ENCODE measurements at regions not wholly inside any gene's neighbourhood (a gene's known extent, or its start where the extent isn't known, plus 50 kb on each side); places are given as distances from the start of the nearest gene placed in this dataset.

DNA sequence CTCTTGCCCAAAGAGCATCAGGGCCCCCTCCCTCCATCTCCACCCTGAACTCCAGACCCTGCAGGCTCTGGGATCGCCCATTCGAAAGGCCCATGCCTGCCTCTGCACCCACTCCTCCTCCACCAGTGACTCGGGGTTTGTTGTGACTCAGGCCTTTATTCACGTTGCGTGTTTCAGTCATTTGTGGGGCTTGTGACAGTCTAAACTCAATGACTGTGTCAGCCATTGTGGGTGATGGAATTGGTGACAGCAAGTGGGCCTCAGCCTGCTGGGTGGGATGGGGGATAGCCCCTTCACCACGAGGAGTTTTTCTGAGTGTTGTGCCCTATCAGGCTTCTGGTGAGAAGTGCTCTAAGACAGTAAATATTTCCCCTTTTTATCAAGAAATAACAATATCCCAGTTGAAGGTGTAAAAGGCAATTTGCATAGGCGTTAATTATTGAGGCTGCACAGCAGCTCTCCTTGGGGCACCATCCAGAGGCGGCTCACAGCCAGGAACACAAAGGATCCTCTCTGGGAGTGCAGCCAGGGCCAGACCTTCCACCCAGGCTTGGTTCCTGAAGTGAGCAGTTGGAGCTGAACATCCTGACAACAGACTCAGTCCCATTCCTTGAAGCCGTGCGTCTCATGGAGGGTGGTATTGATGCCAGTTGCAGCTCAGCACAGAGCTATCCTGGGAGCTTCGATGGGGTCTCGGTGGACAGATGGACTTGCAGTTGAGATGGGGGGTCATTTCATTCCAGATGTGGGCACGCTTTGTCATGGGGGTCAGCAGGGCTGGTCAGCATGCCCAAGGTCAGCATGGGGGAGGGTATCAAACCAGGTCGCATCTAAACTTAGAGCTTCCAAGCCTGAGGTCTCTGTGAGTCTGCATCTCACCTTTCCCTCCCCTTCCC is 135.6 kb upstream of the CACNA1E start:
- H3K9me3 ChIP-seq (ENCODE audit: control insufficient read depth, low read depth, low read length) = peaks cover 6% of the 10 kb centered on the region
- DNase-seq (ENCODE audit: low read depth, low spot score) (no peak), FAIRE-seq (no peak)
- no peaks in the 10 kb centered on the region for H3K36me3 ChIP-seq (ENCODE audit: control insufficient read depth in 2 of 2, extremely low read depth in 1 of 2, insufficient read depth in 2 of 2, low read length in 2 of 2)
- H2AFZ ChIP-seq (ENCODE audit: control insufficient read depth, low read length) = no peak overlapping the region
- H3K27me3 ChIP-seq (ENCODE audit: control insufficient read depth, extremely low read depth, insufficient read depth, low read length) = peaks cover 7% of the 10 kb centered on the region
- H3K9ac ChIP-seq (ENCODE audit: control insufficient read depth, extremely low read depth, insufficient read depth, low read length) = no peak overlapping the region
- H3K79me2 ChIP-seq (ENCODE audit: control insufficient read depth, insufficient read depth, low read length) = no peaks in the 10 kb centered on the region
- no peaks in the 10 kb centered on the region for H3K9me1 ChIP-seq (ENCODE audit: control insufficient read depth, extremely low read depth, insufficient read depth, low read length)
- H4K20me1 ChIP-seq (ENCODE audit: control insufficient read depth, extremely low read depth, insufficient read depth, low read length) = no peaks in the 10 kb centered on the region
- no peak overlapping the region for H3K4me3 ChIP-seq (ENCODE audit: control insufficient read depth in 2 of 3, extremely low read depth in 1 of 3, insufficient read depth in 2 of 3, low read depth in 1 of 3, low read length in 3 of 3)
- peaks cover 6% of the 10 kb centered on the region for H3K4me1 ChIP-seq (ENCODE audit: control insufficient read depth, extremely low read depth, insufficient read depth, low read length)
- TF ChIP-seq, protein P1, sequence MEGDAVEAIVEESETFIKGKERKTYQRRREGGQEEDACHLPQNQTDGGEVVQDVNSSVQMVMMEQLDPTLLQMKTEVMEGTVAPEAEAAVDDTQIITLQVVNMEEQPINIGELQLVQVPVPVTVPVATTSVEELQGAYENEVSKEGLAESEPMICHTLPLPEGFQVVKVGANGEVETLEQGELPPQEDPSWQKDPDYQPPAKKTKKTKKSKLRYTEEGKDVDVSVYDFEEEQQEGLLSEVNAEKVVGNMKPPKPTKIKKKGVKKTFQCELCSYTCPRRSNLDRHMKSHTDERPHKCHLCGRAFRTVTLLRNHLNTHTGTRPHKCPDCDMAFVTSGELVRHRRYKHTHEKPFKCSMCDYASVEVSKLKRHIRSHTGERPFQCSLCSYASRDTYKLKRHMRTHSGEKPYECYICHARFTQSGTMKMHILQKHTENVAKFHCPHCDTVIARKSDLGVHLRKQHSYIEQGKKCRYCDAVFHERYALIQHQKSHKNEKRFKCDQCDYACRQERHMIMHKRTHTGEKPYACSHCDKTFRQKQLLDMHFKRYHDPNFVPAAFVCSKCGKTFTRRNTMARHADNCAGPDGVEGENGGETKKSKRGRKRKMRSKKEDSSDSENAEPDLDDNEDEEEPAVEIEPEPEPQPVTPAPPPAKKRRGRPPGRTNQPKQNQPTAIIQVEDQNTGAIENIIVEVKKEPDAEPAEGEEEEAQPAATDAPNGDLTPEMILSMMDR (optimal IDR thresholded peaks at IDR 0.05 in 1 of 3, IDR thresholded peaks at IDR 0.05 in 1 of 3, conservative IDR thresholded peaks at IDR 0.05 in 1 of 3; ENCODE audit: extremely low read depth in 1 of 3, insufficient read depth in 2 of 3, low read length in 3 of 3) = no peak
- TF ChIP-seq EZH2 (IDR thresholded peaks at IDR 0.05; ENCODE audit: low read length) = no peak
- no peak overlapping the region for H3K27ac ChIP-seq (ENCODE audit: control insufficient read depth, insufficient read depth, low read length)
- H3K4me2 ChIP-seq (ENCODE audit: control insufficient read depth, extremely low read depth, insufficient read depth, low read depth, low read length) = no peak overlapping the region
- dilution Hi-C loops (cut with MboI; ENCODE audit: extremely low pct_ligation_motif_present, low sequenced_read_pairs) = no loop called here

DNA sequence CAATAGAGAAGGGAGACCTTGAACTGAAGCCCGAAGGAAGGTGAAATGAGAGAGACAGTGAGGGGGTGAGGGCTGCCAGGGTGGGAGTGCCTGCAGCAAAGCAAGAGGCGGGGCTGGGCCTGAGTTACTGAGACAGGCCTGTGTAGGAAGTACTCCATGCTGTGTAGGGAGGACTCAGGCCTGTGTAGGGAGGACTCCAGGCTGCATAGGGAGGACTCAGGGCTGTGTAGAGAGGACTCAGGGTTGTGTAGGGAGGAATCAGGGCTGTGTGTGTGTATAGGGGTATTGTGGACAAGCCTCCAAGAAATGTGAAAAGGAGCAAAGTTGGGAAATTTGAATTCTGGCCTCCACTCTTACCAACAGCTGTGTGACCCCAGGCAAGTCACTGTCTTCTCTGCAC is 133.8 kb upstream of the CACNA1E start:
- TF ChIP-seq, protein P1 (optimal IDR thresholded peaks at IDR 0.05 in 1 of 3, IDR thresholded peaks at IDR 0.05 in 1 of 3, conservative IDR thresholded peaks at IDR 0.05 in 1 of 3; ENCODE audit: extremely low read depth in 1 of 3, insufficient read depth in 2 of 3, low read length in 3 of 3) = no peak
- no peak for TF ChIP-seq EZH2 (IDR thresholded peaks at IDR 0.05; ENCODE audit: low read length)
- no peak overlapping the region for H3K4me3 ChIP-seq (ENCODE audit: control insufficient read depth in 2 of 3, extremely low read depth in 1 of 3, insufficient read depth in 2 of 3, low read depth in 1 of 3, low read length in 3 of 3)
- H4K20me1 ChIP-seq (ENCODE audit: control insufficient read depth, extremely low read depth, insufficient read depth, low read length) = no peaks in the 10 kb centered on the region
- no peak overlapping the region for H3K27ac ChIP-seq (ENCODE audit: control insufficient read depth, insufficient read depth, low read length)
- no peaks in the 10 kb centered on the region for H3K9me3 ChIP-seq (ENCODE audit: control insufficient read depth, low read depth, low read length)
- H3K9me1 ChIP-seq (ENCODE audit: control insufficient read depth, extremely low read depth, insufficient read depth, low read length) = no peaks in the 10 kb centered on the region
- H3K27me3 ChIP-seq (ENCODE audit: control insufficient read depth, extremely low read depth, insufficient read depth, low read length) = peaks cover 7% of the 10 kb centered on the region
- H3K79me2 ChIP-seq (ENCODE audit: control insufficient read depth, insufficient read depth, low read length) = no peaks in the 10 kb centered on the region
- FAIRE-seq (no peak), DNase-seq (ENCODE audit: low read depth, low spot score) (no peak)
- H3K4me2 ChIP-seq (ENCODE audit: control insufficient read depth, extremely low read depth, insufficient read depth, low read depth, low read length) = no peak overlapping the region
- dilution Hi-C loops (cut with MboI; ENCODE audit: extremely low pct_ligation_motif_present, low sequenced_read_pairs) = no loop called here
- peaks cover 2% of the 10 kb centered on the region for H3K4me1 ChIP-seq (ENCODE audit: control insufficient read depth, extremely low read depth, insufficient read depth, low read length)
- no peaks in the 10 kb centered on the region for H3K36me3 ChIP-seq (ENCODE audit: control insufficient read depth in 2 of 2, extremely low read depth in 1 of 2, insufficient read depth in 2 of 2, low read length in 2 of 2)
- H3K9ac ChIP-seq (ENCODE audit: control insufficient read depth, extremely low read depth, insufficient read depth, low read length) = no peak overlapping the region
- no peak overlapping the region for H2AFZ ChIP-seq (ENCODE audit: control insufficient read depth, low read length)
